Stimulated activated CD8-positive, alpha-beta memory T cell treated with anti-CD3 and anti-CD28 coated beads, Interleukin-15, amount 100 ng/mL, for 24 hours (primary cell): ENCODE measurements at regions not wholly inside any gene's neighbourhood (a gene's known extent, or its start where the extent isn't known, plus 50 kb on each side); places are given as distances from the start of the nearest gene placed in this dataset.

Experiments
- DNase-seq: peaks from one replicate; pipeline ENCODE4 v3.0.0-alpha.2; 2020; ENCODE audit warnings: low read depth

GRCh38 chr17:68740555-68741447 lies 139.6 kb upstream of the FAM20A start:
- no peak for DNase-seq

DNA sequence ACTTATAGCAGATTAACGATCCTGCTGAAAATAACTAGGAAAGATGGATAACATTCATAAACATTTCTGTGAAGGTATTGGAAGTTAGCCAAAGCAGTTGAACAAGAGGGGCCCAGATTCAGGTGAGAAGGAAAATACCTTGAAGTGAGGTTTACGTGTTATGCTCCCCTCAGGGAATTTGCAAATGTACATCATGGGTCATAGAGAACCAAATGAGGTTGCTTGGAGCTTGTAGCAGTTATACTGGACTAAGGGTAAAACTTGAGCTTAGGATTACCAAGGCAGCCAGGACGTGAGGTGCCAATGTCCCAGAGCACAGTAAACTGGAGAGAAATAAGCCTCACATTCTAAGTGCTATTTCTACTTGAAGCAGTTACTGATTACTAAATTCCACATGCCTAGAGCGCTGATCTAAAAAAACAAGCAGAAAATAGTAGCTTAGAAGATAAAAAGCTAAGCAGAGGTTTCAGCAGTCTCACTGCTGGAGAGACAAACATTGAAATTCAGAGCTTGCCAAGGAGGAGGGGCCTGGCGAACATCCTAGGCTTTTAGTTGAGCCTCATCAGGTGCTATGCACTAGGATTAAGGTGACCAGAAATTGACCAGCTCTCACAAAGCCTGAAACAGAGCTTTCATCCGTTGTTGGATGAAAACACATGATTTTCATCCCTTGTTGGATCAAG lies 136.7 kb upstream of the FAM20A start:
- DNase-seq, result no peak

- DNase-seq, result no peak
Measured at GRCh38 chr17:68734931-68735330, 133.8 kb upstream of the FAM20A start.

- DNase-seq, result no peak
Measured at GRCh38 chr17:68734187-68734900, 133.2 kb upstream of the FAM20A start.

GRCh38 chr17:68733241-68734176 lies 132.3 kb upstream of the FAM20A start:
- no peak for DNase-seq

DNA sequence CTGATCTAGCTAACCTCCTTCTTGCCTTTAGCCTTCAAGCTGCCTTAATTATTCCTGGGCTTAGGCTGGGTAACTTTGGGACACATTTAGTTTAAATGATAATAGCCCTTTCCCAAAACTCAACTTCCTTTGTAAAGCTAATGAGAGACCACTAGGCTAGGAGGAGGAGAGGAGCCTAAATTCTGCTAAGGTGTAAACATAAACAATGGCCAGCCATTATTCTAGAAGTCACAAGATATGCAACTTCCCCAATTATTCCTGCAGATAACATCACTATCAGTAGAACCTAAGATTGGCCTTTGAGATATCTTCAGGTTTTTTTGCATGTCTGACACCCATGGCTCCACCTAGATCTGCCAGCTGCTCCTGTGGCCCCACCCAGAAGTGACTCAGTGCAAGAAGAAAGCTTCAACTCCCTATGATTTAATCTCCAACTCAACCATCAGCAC lies 131.2 kb upstream of the FAM20A start:
- DNase-seq, result no peak

DNA sequence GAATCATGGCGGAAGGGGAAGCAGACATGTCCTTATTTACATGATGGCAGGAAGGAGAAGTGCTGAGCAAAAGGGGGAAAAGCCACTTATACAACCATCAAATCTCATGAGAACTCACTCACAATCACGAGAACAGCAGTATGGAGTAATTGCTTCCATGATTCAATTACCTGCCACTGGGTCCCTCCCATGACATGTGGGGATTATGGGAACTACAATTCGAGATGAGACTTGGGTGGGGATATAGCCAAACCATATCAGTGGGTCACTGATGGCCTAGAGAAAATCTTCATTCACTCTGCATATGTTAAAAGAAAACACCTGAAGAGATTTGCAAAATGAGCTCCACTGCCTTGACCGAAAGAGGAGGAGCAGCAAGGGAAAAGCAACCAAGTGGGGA lies 130.3 kb upstream of the FAM20A start:
- DNase-seq, result no peak

GRCh38 chr17:68719431-68719830 lies 118.3 kb upstream of the FAM20A start:
- DNase-seq, result no peak

- no peak for DNase-seq
Measured at GRCh38 chr17:68718926-68719325, 117.8 kb upstream of the FAM20A start.

- no peak for DNase-seq
Measured at GRCh38 chr17:68718465-68718864, 117.3 kb upstream of the FAM20A start.

DNA sequence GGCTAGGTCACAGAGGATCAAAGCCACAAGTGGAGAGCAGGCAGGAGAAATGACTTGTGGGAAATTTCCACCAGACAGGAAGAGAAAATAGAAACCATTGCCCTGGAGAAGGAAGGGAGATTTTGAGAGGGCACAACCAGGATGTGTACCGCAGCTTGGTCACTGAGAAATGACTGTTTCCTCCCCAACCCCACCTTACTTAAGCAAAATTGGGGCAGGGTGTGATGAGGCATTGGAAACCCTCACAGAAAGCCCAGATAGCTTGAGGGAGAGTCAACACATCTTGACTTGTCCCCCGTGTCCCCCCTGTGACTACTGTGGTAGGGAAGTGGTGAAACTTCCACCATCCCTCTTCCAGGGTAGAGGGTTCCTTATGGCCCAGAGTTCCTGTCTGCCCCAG lies 113.5 kb upstream of the FAM20A start:
- no peak for DNase-seq

DNA sequence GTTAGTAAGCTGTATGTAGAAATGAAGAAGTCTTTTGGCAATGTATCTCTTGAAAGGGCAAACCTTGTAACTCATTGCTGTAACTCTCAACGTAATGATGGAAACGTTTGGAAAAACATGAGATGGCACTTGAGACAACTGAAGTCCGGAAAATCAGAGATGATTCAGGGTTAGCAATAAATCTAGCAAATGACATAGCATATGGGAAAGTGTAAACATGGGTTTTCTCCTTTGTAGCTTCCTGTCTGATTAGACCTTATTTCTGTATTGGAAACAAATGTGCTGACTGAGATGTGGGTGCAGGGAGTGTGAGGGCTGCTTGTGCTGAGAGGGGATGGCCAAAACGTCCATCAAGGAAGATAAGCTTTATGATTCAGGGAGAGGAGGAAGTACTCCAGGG lies 110.7 kb upstream of the FAM20A start:
- no peak for DNase-seq

- DNase-seq, result no peak
Measured at GRCh38 chr17:68710976-68711375, 109.8 kb upstream of the FAM20A start.

DNA sequence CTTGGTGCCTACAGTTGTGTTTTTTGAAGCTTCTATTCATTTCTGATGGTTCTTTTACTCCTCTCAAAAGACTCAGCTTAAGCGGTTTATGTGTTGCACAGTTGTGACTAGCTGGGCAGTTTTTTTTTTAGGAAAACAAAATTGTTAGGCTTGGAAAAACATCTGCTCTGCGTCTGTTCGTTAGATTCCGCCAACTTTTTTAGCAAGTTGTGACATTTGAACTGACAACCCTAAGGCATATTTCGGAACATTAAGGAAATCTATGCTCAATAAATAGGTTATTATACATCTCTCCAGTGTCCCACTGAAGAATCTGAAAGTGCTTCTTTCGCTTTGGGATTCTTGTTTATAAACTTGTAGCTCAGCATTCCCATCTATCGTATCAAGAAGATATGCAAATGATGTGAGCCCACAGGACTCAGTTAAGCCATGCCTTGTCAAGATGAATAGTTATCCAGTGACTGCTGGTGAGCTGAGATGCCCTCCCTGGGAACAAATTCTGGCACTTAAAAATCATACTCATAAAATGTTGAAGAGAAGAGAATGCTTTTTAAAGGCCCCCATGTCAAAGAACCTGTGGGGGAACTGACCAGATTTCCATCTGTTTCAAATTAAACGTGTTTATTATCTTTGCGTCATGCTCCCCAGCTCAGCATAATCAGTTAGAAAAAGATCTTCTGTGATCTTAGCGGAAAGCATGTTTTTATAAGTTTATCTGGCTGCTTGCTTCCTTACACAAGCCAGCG lies 109.0 kb upstream of the FAM20A start:
- DNase-seq, result no peak

DNA sequence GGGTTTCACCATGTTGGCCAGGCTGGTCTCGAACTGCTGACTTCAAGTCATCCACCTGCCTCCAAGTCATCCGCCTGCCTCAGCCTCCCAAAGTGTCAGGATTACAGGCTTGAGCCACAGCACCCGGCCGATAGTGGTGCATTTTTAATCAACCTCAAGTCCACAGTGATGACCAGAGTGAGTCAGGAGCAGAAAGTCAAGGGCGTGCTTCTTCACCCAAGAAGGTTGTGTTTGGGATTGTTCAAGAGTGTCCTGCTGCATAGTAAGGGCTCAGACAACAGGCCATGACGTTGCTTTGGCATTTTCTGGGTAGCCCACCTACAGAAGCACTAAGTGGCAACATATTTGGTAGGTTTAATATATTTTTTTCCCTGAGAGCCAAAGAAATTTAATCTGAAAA lies 108.3 kb upstream of the FAM20A start:
- no peak for DNase-seq

DNA sequence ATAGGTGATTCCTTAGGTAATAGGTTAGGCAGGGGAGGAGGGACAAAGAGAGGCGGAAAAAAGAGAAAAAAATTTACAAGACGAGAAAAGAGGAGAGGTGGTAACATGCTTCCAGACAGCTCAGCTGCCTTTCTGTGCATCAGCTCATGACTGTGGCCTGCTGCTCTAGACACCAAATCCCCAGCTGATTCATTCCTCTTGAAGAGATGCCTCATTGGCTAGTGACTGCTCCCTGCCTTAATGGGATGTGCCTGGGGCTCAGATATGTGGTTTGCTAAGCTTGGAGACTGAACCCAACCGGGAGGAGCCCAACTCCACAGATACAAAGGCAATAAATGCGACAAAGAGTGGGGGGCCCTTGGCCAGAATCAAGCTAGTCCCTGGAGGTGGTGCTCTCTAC lies 105.9 kb upstream of the FAM20A start:
- DNase-seq, result no peak

DNA sequence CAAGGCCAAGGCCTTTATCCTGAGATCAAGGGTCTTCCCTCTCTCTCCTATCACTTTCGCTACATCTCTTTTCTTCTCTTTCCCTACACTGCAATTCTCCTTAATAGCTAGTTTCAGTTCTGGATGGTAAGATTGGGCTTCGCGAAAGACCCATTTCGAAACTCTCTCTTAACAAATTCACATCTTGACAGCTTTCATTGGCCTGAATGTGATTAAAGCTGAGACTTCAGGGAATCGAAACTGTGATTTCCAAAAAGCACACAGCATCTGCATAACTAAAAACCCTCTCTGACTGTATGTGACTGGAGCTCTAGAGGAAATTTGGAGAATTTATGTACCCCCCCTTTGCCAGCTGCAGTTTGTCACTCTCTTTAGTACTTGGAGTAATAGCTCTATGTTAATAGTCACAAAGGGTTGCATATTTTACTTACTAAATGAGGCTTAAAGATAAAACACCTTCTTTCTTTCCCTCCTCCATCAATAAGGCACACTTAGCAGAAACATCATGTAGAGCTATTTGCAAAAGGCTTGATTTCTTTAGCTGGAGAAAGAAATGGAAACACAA lies 105.3 kb upstream of the FAM20A start:
- DNase-seq, result no peak

DNA sequence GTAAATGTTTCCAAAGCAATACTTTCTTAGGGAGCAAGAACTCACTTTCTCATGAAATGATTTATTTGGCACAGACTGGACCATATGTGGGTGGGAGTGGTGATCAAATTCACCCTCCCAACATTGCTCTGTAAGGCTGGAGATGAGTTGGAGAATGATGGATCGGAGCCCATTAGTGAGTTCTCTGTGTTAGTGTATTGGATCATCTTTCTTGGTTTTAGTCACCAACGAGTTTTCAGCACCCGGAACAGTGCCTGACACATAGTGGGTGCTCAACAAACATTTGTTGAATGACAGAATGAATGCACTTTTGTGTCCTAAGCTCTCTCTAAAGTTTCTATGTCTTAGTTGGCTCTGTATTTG lies 104.5 kb upstream of the FAM20A start:
- DNase-seq, result no peak

GRCh38 chr17:68704871-68705713 lies 103.9 kb upstream of the FAM20A start:
- DNase-seq, result no peak

DNA sequence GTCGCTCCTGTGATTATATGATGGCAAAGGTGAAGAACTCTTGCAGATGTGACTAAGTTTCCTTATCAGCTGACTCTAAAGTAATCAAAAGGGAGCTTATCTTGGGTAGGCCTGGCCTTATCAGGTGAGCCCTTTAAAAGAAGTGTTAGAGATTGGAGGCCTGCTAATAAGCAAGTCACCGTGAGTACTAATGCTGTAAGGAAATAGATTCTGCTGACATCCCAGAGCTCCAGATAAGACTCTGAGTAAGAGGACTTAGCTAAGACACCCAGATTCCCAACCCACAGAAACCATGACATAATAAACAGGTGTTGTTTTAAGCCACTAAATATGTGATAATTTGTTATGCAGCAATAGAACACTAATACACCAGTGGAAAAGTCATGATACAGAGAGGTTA lies 99.9 kb upstream of the FAM20A start:
- no peak for DNase-seq
